GM12873 (cell line): ENCODE measurements at regions not wholly inside any gene's neighbourhood (a gene's known extent, or its start where the extent isn't known, plus 50 kb on each side); places are given as distances from the start of the nearest gene placed in this dataset.

ENCODE experiments used
- TF ChIP-seq, protein P1 (sequence below): IDR thresholded peaks from 2 replicates; pipeline ENCODE4 v1.5.1; 2012; ENCODE audit warnings: low read depth, mild to moderate bottlenecking, moderate library complexity, low read length, control low read depth; ENCODE audit not compliant: insufficient read depth; ENCODE audit errors: missing control alignments

DNA sequence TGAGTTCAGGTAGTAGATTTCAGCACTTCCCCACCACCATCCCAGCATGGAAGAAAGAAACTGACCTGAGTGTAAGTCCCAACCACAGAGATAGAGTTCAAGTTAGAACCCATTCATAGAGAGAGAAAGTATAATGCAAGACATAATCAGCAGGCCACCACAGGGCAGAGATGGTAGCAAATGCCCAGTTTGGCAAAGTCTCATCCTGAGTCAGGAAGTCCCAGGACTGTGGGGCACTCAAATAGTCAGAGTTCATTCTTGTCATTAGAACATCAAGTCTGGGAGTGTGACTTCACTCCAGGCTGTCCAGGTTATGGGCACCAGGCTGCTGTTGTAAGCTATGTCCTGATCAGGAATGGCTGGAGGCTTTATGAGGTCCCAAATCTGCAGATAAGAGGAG, 72.0 kb upstream of the USP47 start:
- TF ChIP-seq, protein P1, sequence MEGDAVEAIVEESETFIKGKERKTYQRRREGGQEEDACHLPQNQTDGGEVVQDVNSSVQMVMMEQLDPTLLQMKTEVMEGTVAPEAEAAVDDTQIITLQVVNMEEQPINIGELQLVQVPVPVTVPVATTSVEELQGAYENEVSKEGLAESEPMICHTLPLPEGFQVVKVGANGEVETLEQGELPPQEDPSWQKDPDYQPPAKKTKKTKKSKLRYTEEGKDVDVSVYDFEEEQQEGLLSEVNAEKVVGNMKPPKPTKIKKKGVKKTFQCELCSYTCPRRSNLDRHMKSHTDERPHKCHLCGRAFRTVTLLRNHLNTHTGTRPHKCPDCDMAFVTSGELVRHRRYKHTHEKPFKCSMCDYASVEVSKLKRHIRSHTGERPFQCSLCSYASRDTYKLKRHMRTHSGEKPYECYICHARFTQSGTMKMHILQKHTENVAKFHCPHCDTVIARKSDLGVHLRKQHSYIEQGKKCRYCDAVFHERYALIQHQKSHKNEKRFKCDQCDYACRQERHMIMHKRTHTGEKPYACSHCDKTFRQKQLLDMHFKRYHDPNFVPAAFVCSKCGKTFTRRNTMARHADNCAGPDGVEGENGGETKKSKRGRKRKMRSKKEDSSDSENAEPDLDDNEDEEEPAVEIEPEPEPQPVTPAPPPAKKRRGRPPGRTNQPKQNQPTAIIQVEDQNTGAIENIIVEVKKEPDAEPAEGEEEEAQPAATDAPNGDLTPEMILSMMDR = no peak

DNA sequence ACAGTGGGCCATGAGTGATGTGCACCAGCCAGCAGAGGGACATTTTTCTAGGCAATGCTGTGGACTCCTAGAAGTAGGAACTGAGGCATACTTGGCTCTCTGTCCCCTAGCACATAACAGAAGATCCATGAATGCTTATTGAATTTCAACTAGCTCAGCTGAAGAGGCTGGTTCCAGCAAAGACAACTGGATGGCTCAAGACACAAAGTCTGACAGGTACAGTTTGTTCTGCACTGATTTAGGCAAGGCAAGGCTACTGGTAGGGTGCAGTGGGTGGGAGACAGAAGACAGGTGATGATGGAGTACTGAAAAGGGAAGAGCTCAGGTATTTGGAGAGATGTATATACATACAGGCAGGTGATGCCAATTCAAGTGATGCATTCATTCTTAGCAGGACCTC, 72.4 kb upstream of the USP47 start:
- TF ChIP-seq, protein P1 = no peak

DNA sequence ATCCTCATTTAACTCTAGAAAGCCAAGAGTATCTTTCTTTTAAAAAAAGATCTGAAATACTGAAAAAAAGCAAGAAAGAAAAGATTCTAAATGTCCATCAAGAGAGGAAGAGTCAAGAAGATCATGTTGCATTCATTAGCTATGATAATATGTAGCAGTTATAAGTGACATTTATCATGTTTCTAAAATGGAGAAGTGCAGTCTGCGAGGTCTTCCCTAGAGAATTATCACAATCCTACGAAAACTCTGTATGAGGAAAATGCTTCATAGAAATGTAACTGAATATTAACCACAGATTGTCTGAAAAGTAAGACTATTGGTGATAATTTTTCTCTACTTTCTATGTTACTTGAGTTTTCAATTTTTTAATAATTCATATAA, 77.4 kb upstream of the USP47 start:
- TF ChIP-seq, protein P1 = no peak

DNA sequence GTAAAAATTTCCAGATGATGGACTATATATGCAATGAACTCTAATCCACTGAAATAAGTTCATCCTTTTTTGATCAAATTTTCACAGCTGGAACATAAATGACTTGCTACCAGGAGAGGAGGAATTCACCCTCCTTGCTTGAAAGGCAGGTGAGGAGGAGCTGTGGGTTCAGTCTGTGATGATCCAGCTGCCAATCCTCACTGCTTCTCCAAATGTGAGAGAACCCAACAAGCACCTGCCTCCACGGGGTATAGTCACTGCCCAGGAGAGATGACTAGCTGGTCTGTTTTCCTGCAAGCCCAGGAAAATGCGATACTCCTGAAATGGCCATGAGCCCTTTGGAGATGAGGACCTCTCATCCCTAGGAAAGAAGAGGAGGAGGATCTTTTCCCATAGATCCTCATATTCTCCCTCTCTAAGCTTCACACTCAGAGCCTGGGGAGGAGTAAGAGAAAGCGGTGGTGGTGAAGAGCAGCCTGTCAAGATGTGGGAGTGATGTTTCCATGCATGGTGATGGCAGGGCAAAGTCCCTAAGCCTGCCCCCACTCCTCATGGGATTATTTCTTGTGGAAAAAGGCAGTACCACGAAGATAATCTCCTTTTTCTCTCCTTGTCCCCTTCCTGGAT, 77.9 kb upstream of the USP47 start:
- TF ChIP-seq, protein P1 = no peak

DNA sequence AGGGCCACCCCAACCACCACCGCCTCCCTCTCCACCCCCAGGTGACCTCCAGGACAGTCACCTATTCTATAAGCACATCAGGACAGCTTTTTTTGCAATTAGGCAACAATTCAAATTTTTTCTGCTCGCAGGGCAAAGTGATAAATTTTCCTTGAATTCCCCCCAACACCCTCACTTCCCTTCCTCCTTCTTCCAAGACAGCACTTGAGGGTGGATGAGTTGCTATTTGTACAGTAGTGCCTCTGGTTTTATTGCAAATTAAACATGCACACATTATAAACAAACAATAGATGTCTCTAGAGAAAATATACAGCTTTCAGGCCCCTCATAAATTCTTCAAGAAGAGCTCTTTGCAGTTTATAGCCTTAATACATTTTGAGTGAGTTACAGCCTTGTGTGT, 80.9 kb upstream of the USP47 start:
- TF ChIP-seq, protein P1 = no peak

DNA sequence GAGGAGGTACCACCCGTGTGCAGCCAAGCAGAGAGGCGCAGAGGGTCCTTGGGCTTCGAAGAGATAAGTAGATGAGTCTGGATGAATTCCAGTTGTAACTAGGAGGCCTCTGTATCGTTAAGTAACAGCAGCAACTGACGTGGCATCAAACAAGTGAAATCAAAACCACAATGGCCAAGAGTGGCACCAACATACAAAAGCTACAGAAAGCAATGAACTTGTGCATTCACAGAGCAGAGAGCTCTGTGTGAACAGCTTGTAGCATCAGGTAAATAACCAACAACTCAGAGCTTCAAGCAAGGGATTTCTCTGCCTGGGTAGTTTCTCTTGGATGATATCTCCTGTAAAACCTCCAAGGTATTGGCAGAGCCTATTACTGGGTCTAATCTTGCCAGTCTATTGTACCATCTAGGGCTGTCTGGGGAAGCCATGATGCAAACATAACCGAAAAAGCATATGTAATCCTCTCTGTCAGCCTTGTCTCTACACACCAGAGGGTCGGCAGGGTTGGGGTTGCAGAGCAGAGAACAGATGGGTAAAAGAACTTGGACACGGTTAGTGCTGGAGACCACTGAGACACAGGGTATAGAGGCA, 83.1 kb upstream of the USP47 start:
- TF ChIP-seq, protein P1 = no peak

DNA sequence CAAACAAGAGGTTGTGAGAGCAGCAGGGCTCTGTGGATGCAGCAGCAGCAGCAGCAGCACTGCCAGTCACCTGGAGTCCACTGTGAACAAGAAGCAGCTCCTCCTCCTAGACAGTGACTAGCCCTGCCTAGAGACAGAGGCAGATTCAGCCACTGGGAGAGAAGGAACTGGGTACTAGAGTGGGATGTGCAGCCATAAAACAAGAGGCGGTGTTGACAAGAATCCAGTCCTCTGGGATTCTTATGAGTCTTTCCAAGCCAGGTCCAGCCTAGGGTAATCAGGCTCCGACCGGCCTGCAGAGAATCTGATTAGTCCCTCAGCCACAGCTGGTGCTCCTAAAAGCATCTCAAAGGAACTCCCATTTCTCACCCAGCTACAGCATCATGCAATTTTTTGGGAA, 83.9 kb upstream of the USP47 start:
- TF ChIP-seq, protein P1 = no peak
